Thyroid gland (tissue), 4 donors: ENCODE measurements at regions not wholly inside any gene's neighbourhood (a gene's known extent, or its start where the extent isn't known, plus 50 kb on each side); places are given as distances from the start of the nearest gene placed in this dataset.

ENCODE experiments used
- DNase-seq, 2 donors: peaks; one replicate each; pipeline ENCODE4 v3.0.0-alpha.2; 2019
- H3K27ac ChIP-seq, 3 donors: fragments of 200-600 bp; sonication (generic); 1 replicate in 2 of 3; 2 replicates in 1 of 3; pipeline ENCODE4 v1.5.1; 2016 to 2019; ENCODE audit warnings: mild to moderate bottlenecking in 1 of 3, moderate library complexity in 1 of 3
- H3K27me3 ChIP-seq: fragments of 200-600 bp; sonication (generic); one replicate; pipeline ENCODE4 v1.5.1; 2019
- H3K36me3 ChIP-seq, 2 donors: fragments of 200-600 bp; sonication (generic); one replicate each; pipeline ENCODE4 v1.5.1; 2016 to 2019
- H3K4me1 ChIP-seq, 2 donors: fragments of 200-600 bp; sonication (generic); one replicate each; pipeline ENCODE4 v1.5.1; 2017 to 2019
- H3K4me3 ChIP-seq, 3 donors: fragments of 200-600 bp; sonication (generic); replicated peaks in 1 of 3; 1 replicate in 2 of 3; 2 replicates in 1 of 3; pipeline ENCODE4 v1.5.1; 2016; ENCODE audit warnings: mild to moderate bottlenecking in 1 of 3
- H3K9me3 ChIP-seq: fragments of 200-600 bp; sonication (generic); one replicate; pipeline ENCODE4 v1.5.1; 2017
- CTCF ChIP-seq, 6 experiments: fragments of 200-600 bp in 3 of 6; fragments of 450-650 bp in 3 of 6; sonication (generic) in 3 of 6; IDR thresholded peaks; one replicate each; pipeline ENCODE4 v1.5.1; 2016 to 2019; ENCODE audit warnings: antibody characterized with exemption in 6 of 6, mild to moderate bottlenecking in 2 of 6, inconsistent platforms in 1 of 6, moderate library complexity in 1 of 6
- POLR2A ChIP-seq, 2 donors: fragments of 450-650 bp; IDR thresholded peaks; one replicate each; pipeline ENCODE4 v1.6.1; 2017; ENCODE audit warnings: antibody characterized with exemption in 2 of 2, mild to moderate bottlenecking in 2 of 2, moderate library complexity in 1 of 2
- WGBS, 2 donors: methylation state at CpG; one replicate each; pipeline ENCODE4 v1.1.5; 2017; 5-methylcytosine and 5-hydroxymethylcytosine counted together
- intact Hi-C: fragments of 100-400 bp; cut with DNase I; formaldehyde crosslinking; loops from one replicate; pipeline ENCODE4 v1.15.1; 2023

- no peaks in the 10 kb centered on the region for H3K4me1 ChIP-seq
- no peaks in the 10 kb centered on the region for H3K36me3 ChIP-seq
- no peak for DNase-seq
- H3K27ac ChIP-seq = no peak overlapping the region
- no peaks in the 10 kb centered on the region for H3K27me3 ChIP-seq
- no peak overlapping the region for H3K4me3 ChIP-seq
- 53 to 69% methylated on average over 8 of the region's 8 CpGs for WGBS, 2 donors
- intact Hi-C loops = no loop called here
- TF ChIP-seq POLR2A (IDR thresholded peaks at IDR 0.05) (no peak), CTCF (IDR thresholded peaks at IDR 0.05) (no peak)
- H3K9me3 ChIP-seq = no peaks in the 10 kb centered on the region
Measured at GRCh38 chr12:4084573-4084972, 189.0 kb upstream of the CCND2 start.

- no peaks in the 10 kb centered on the region for H3K4me1 ChIP-seq
- H3K36me3 ChIP-seq = no peaks in the 10 kb centered on the region
- WGBS, 2 donors = 63 to 67% methylated on average over 13 of the region's 13 CpGs
- H3K9me3 ChIP-seq = no peaks in the 10 kb centered on the region
- H3K27me3 ChIP-seq = no peaks in the 10 kb centered on the region
- TF ChIP-seq CTCF (IDR thresholded peaks at IDR 0.05) (no peak), POLR2A (IDR thresholded peaks at IDR 0.05) (no peak)
- intact Hi-C loops = no loop called here
- no peak overlapping the region for H3K4me3 ChIP-seq
- no peak for DNase-seq
- H3K27ac ChIP-seq = no peak overlapping the region
Measured at GRCh38 chr12:4082809-4083403, 190.7 kb upstream of the CCND2 start.

GRCh38 chr12:4080213-4080612, 193.3 kb upstream of the CCND2 start:
- no peaks in the 10 kb centered on the region for H3K9me3 ChIP-seq
- 95 to 100% methylated on average over 1 of the region's 1 CpG for WGBS, 2 donors
- no peaks in the 10 kb centered on the region for H3K27me3 ChIP-seq
- H3K27ac ChIP-seq = no peak overlapping the region
- TF ChIP-seq CTCF (IDR thresholded peaks at IDR 0.05) = no peak
- TF ChIP-seq POLR2A (IDR thresholded peaks at IDR 0.05) = no peak
- no peak for DNase-seq
- no peak overlapping the region for H3K4me3 ChIP-seq
- no peaks in the 10 kb centered on the region for H3K4me1 ChIP-seq
- intact Hi-C loops = no loop called here
- no peaks in the 10 kb centered on the region for H3K36me3 ChIP-seq

- intact Hi-C loops = no loop called here
- Histone ChIP-seq H3K4me3 (no peak overlapping the region), H3K4me1 (no peaks in the 10 kb centered on the region), H3K36me3 (no peaks in the 10 kb centered on the region), H3K9me3 (no peaks in the 10 kb centered on the region), H3K27me3 (no peaks in the 10 kb centered on the region), H3K27ac (no peak overlapping the region)
- no peak for DNase-seq
- TF ChIP-seq CTCF (IDR thresholded peaks at IDR 0.05) (no peak), POLR2A (IDR thresholded peaks at IDR 0.05) (no peak)
- WGBS, 2 donors = 85 to 86% methylated on average over 4 of the region's 4 CpGs
Measured at GRCh38 chr12:4074129-4074528, 199.4 kb upstream of the CCND2 start.

GRCh38 chr12:4069670-4070010, 196.4 kb upstream of the PARP11 start:
- intact Hi-C loops = no loop called here
- WGBS, 2 donors = 92 to 93% methylated on average over 3 of the region's 3 CpGs
- no peak for TF ChIP-seq CTCF (IDR thresholded peaks at IDR 0.05)
- TF ChIP-seq POLR2A (IDR thresholded peaks at IDR 0.05) = no peak

More at GRCh38 chr12:4069670-4070010, 196.4 kb upstream of the PARP11 start:
- Histone ChIP-seq H3K9me3 (no peaks in the 10 kb centered on the region), H3K36me3 (no peaks in the 10 kb centered on the region), H3K27me3 (no peaks in the 10 kb centered on the region), H3K27ac (no peak overlapping the region), H3K4me3 (no peak overlapping the region), H3K4me1 (no peaks in the 10 kb centered on the region)
- DNase-seq = no peak
